Cerebellar cortex (tissue), 1 donor: ENCODE measurements at regions not wholly inside any gene's neighbourhood (a gene's known extent, or its start where the extent isn't known, plus 50 kb on each side); places are given as distances from the start of the nearest gene placed in this dataset.

Experiments used
- DNase-seq: peaks from one replicate; pipeline ENCODE4 v3.0.0-alpha.2; 2015; ENCODE audit warnings: low spot score

- DNase-seq, result no peak
Measured at GRCh38 chr11:104246590-104246989, 82.6 kb upstream of the PDGFD start.

GRCh38 chr11:104238916-104239315, 75.0 kb upstream of the PDGFD start:
- no peak for DNase-seq

GRCh38 chr11:104225047-104225446, 61.1 kb upstream of the PDGFD start:
- DNase-seq, result no peak

- no peak for DNase-seq
Measured at GRCh38 chr11:104222464-104222863, 58.5 kb upstream of the PDGFD start.

- DNase-seq, result no peak
Measured at GRCh38 chr11:104221455-104221854, 57.5 kb upstream of the PDGFD start.

GRCh38 chr11:104219096-104219495, 55.1 kb upstream of the PDGFD start:
- no peak for DNase-seq

- DNase-seq, result no peak
Measured at GRCh38 chr11:104214517-104214916, 50.6 kb upstream of the PDGFD start.
